DND-41 (cell line): ENCODE measurements at regions not wholly inside any gene's neighbourhood (a gene's known extent, or its start where the extent isn't known, plus 50 kb on each side); places are given as distances from the start of the nearest gene placed in this dataset.

Experiments
- CTCF ChIP-seq: IDR thresholded peaks from 2 replicates; pipeline ENCODE4 v1.5.1; 2012; ENCODE audit warnings: borderline replicate concordance, low read length, moderate library complexity, mild to moderate bottlenecking; ENCODE audit not compliant: poor library complexity, severe bottlenecking; ENCODE audit errors: extremely low read depth
- EZH2 ChIP-seq: IDR thresholded peaks from 3 replicates; pipeline ENCODE4 v1.6.1; 2012; ENCODE audit warnings: borderline replicate concordance, low read depth, mild to moderate bottlenecking, moderate library complexity, low read length, inconsistent platforms; ENCODE audit not compliant: severe bottlenecking

GRCh38 chr12:93019975-93020630 lies 91.0 kb upstream of the EEA1 start:
- TF ChIP-seq CTCF (no peak), EZH2 (no peak)
